GM20000 (cell line): ENCODE measurements at regions not wholly inside any gene's neighbourhood (a gene's known extent, or its start where the extent isn't known, plus 50 kb on each side); places are given as distances from the start of the nearest gene placed in this dataset.

Experiments
- DNase-seq: peaks from one replicate; pipeline ENCODE4 v3.0.0; 2012; ENCODE audit warnings: low spot score
- CTCF ChIP-seq: IDR thresholded peaks from 2 replicates; pipeline ENCODE4 v1.5.1; 2012; ENCODE audit warnings: mild to moderate bottlenecking, control low read depth; ENCODE audit errors: extremely low read depth, missing control alignments

GRCh38 chr7:45235905-45236304 lies 78.3 kb downstream of the RAMP3 start:
- no peak for DNase-seq
- no peak for TF ChIP-seq CTCF

- no peak for DNase-seq
- no peak for TF ChIP-seq CTCF
These were observed 79.1 kb downstream of the RAMP3 start for GRCh38 chr7:45236666-45237065.

- DNase-seq = no peak
- no peak for TF ChIP-seq CTCF
These were observed 80.3 kb downstream of the RAMP3 start for GRCh38 chr7:45237788-45238461.

- no peak for DNase-seq
- TF ChIP-seq CTCF = no peak
These were observed 81.2 kb downstream of the RAMP3 start for GRCh38 chr7:45238806-45239205.

- DNase-seq = no peak
- TF ChIP-seq CTCF = no peak
These were observed 81.9 kb downstream of the RAMP3 start for GRCh38 chr7:45239486-45239885.

GRCh38 chr7:45240273-45240771 lies 82.7 kb downstream of the RAMP3 start:
- TF ChIP-seq CTCF = no peak
- DNase-seq = no peak

- no peak for DNase-seq
- TF ChIP-seq CTCF = no peak
These were observed 83.3 kb downstream of the RAMP3 start for GRCh38 chr7:45240926-45241325.
